ELR (cell line): ENCODE measurements at regions not wholly inside any gene's neighbourhood (a gene's known extent, or its start where the extent isn't known, plus 50 kb on each side); places are given as distances from the start of the nearest gene placed in this dataset.
"Not testable (repeated sequence)": the region's sequence is repeated elsewhere in the genome, so short reads cannot be mapped to it uniquely, and the experiment has no call there.

ENCODE experiments used
- DNase-seq: peaks from one replicate; pipeline ENCODE4 v3.0.0-alpha.2; 2015; ENCODE audit warnings: low read depth

DNA sequence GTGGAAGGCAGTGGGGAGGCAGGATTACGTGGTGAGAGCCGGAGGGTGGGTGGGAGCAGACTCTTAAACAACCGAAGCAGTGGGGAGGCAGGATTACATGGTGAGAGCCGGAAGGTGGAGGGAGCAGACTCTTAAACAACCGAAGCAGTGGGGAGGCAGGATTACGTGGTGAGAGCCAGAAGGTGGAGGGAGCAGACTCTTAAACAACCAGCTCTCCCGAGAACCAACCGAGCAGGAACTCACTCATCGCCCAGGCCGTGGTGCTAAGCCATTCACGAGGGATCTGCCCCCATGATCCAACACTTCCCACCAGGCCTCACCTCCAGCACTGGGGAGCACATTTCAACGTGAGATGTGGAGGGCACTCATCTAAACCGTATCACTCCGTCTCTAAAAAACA lies 87.7 kb downstream of the RTP5 start:
- DNase-seq, result no peak

DNA sequence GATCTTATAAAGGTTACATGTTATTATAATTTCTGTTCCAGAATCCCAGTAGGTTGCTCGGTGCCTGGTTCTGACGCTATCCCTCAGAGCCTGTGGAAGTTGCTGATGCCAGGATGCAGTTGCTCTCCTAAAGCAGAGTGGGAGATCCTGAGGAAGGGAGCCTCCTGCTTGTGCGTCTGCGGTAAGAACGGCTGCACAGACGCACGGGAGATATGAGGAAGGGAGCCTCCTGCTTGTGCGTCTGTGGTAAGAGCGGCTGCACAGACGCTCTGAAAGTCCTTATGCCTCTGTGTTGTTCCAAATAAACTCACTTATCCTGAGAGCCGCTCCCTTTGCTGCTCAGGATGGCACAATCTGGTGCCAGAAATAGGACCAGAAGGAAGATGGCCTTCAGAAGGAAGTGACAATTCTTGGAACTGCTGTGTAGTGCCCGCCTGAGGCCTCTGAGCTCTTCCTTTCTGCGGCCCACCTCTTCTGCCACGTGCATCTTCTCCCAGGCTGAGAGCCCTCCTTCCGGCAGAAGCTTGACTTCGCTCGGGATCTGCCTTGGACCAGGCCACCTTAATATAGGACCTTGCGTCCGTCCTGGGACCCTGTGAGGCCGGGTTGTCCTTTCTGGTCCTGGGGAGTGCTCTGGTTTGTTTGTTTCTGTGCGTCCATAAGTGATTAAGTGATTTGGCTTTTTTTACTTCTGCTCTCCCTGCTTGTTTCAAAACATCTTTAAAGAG lies 89.5 kb downstream of the RTP5 start:
- DNase-seq, result no peak

DNA sequence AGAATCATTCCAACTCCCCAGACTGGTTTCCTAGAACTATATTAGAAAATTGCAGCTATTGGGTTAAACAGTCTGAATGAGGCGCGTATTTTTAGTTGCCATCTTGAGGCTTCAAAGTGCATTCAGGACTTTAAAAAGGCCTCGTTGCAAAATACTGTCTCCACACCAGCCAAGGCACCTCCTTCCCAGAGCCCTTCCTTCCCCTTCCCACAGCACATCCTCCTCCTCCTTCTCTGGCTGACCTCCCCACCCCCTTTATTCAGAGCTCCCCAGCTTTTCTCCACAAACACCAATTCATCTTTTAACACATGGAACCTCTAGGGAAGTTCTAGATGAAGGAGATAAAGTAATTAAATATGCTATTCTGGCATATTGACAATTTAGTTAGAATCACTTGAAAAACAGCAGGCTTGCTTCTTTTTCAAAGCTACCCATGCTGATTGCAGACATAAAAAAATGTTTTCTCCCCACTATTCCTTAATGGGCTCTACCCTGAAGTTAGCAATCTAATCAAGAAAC lies 90.3 kb downstream of the RTP5 start:
- no peak for DNase-seq

DNA sequence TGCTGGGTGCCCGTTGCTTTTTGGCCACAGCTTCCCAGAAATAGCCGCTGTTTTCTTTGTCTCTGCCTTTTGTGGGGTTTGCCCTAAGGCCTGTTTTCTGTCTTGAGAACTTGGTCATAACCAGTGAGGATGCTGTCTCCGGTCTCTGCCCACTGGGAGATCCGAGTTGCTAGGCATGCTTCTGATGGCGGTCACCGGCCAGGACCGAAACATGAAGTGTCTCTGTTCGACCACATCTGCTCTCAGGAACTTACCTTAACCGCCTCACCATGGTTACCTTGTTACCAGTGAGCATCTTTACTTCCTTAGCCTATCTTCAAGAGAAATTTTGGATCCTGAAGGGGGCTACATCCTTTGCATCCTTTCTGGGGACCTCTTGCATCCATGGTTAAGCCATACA lies 91.9 kb downstream of the RTP5 start:
- no peak for DNase-seq

- DNase-seq, result no peak
Measured at GRCh38 chr2:241964133-241964532, 94.6 kb downstream of the RTP5 start.

- peak; percentile 92 for DNase-seq
Measured at GRCh38 chr2:241965931-241966412, 96.4 kb downstream of the RTP5 start.

DNA sequence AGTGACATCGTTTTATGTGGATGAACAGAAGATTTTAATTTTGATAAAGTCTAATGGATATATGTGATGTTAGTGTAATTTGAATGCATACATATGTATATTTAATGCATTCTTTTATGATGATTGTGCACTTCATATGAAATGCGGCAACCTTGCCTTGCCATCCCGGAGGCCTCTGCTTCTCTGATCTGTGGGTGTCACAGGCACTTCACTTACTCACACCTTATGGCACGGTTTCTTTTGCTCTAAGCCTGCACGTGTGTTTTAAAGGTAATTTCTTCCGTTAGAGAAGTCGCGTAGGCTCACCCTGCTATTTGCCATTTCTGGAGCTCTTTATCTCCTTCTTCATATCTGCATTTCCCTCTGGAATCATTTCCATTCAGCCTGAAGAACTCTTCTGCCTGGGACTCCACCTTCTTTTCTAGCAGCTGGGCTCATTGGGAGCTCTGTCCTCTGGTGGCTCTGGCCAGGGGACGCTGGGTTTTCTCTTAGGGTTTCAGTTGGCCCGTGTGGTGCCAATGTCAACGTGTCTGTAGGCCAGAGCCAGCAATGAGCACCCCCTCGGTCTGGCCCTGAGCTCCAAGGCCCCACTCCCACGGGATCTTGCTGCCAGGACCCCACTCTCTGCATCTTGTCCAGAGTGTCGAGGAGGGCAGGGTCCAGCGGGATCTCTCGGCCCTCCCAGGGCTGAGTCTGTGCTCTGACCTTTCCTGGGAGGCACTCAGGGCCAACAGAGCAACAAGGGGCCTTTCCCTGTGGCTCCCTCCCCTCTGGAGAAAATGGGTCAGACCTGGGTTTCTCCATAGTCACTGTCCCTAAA lies 97.3 kb downstream of the RTP5 start:
- peak; percentile 19 for DNase-seq

DNA sequence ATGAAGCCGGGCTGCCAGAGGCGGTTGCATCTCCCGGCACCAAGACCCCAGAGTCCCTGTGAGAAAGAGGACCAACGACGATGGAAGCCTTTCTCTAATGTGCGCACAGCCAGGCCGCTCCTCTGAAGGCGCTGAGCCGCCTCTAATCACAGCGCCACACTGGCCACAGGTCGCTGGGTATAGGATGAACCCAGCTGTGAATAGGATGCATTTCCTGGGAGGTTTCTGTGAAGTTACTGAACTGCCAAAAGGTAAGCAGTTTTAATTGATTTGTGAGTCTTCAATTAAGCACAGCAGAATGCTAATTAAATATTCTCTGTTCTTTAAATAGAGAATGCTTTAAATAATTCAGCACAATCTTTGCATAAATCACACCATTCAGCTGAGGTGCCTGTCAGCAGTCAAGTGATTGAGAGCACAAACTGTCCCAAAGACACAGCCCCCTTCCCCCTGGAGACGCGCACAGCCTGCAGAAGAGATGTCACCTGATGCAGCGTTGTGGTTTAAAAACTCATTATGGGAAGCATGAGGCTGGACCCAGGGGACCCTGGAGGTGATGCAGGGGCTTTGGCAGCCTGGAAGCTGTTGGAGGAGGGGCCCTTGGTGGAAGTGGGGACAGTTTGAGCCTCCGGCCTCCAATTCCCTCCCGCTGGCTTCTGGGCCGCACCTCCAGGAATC lies 98.1 kb downstream of the RTP5 start:
- DNase-seq, result no peak

- no peak for DNase-seq
Measured at GRCh38 chr2:241968417-241968816, 98.9 kb downstream of the RTP5 start.

DNA sequence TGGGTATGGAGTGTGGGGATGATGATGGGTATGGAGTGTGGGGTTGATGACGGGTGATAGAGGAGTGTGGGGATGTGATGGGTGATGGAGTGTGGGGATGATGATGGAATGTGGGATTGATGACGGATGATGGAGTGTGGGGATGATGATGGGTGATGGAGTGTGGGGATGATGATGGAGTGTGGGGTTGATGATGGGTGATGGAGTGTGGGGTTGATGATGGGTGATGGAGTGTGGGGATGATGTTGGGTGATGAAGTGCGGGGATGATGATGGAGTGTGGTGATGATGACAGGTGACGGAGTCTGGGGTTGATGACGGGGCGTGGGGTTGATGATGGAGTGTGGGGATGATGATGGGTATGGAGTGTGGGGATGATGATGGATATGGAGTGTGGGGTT lies 99.7 kb downstream of the RTP5 start:
- DNase-seq, result not testable (repeated sequence)

DNA sequence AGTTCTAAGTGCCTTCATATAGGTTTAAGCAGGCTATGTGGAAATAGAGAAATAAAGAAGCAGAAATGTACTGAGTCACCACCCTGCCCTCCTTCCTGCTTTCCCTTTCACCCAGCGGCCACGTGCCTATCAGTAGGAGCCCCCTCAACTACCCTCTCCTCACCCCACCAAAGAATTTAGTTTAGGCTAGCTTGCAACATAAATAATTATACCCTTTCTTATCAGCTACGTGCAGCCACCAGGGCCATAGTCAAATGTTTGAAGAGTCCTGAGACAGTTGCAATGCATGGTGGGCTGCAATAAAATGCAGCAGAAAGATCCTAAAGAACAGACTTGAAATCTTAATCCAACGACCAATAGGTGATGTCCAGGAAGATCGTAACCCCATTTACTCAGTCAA lies 101.2 kb downstream of the RTP5 start:
- no peak for DNase-seq

GRCh38 chr2:241974096-241974495 lies 104.6 kb downstream of the RTP5 start:
- DNase-seq, result no peak

DNA sequence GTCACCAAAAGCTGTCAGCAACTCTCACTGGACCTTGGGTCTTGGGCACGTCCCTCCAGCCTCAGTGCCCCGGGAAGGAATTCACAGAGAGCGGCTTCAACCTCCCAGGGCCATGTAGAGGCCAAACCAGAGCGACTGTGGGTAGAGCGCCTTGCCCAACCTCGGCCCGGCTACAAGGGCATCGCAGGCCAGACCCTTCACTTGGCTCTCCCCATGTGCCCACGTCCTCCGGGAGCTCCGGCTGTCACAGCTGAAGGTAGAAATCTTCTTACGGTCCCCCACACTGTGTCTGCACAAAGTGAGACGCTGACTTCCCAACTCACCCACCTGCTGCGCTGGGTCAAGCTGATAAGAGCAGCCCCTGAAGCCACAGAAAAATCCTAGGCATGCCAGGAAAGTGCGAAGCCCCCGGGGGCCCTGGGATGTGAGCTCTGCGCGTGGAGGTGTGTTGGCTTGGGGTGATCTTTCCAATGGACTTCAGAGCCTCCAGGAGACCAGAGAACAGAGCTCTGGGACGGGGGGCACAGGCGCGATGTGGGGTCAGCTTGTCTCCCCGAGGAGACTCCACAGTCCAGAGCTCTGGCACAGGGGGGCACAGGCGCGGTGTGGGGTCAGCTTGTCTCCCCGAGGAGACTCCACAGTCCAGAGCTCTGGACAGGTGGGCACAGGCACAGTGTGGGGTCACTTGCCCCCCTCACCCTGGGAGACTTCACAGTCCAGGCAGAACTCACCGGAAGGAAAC lies 105.5 kb downstream of the RTP5 start:
- DNase-seq, result no peak

DNA sequence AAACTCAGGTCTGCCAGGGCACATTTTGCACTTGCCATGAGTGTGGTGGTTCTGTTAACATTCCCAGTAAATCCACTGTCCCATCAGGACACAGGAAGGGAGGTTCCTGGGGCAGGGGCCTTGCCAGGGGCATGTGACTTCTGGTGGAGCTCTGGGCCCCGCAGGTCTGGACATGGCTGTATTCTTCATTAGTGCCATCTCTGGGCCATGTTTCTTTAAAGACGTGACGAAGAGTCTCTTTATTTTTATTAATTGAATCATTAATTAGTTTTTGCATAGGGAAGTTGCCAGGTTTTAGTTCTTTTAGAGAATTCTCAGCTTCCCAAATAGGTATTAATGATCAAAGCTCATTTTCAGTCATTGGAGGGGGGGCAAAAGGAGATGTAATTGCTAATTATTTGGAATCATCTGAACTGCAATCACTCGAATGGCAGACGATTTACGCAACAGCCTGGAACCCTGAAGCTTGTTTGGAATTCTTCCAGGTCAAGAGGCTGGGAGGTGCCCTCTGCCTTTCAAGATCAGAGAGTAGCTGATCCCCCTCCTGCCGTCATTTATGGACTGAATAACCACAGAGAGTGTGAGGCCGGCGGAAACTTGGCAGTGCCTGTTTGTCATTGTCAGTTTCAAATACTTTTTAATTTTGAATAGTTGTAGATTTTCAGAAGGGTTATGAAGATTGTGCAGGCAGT lies 106.2 kb downstream of the RTP5 start:
- DNase-seq, result no peak

DNA sequence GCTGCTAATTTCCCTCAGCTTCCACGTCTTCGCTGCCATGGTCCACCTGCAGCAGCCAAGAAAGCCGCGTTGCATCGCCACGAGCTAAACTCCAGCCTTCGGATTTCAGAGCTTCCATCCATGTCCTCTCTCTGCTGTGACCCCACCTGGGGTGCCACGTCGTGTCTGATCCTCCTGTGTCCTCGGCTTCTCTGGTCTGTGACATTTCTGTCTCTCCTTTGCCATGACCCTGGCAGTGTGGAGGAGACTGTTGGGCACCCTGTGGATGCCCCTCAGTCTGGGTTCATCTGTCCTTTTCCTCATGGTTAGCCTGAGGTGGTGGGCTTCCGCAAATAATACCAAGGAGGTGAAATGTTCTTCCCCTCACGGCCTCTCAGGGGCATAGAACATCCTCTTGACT lies 106.8 kb downstream of the RTP5 start:
- DNase-seq, result no peak

GRCh38 chr2:241977557-241978300 lies 108.2 kb downstream of the RTP5 start:
- no peak for DNase-seq

GRCh38 chr2:241978670-241979069 lies 109.1 kb downstream of the RTP5 start:
- no peak for DNase-seq

- no peak for DNase-seq
Measured at GRCh38 chr2:241980193-241980592, 110.7 kb downstream of the RTP5 start.

DNA sequence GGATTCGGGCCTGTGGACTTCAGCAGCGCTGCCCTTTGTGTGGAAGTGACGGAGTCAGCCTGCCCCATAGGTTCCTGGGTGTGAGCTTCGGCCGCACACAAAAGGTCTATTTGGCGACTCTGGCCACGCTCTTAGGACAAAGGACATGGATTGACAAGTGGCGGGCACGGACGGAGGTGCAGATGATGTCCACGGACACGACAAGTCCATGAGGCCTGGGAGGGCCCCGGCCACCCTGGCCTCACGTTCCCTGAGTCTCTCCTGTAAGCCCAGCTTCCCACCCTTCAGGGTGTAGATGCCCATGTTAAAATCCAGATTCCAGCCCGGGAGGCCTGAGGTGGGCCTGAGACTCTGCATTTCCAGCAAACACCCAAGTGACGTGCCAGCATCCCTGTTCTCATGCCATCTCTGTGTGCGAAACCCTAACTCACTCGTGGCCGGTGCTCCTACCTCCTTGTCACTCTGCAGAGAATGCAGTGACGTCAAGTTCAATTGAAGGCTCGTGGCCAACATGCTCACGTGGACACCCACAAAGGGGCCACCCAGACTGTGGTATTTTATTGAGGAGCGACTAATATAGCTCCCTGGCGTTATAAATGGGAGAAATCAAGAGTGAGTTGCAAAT lies 111.7 kb downstream of the RTP5 start:
- DNase-seq, result no peak
